ENCODE measurements at regions not wholly inside any gene's neighbourhood (a gene's known extent, or its start where the extent isn't known, plus 50 kb on each side); places are given as distances from the start of the nearest gene placed in this dataset.

GRCh38 chrX:39760930-39761329 is 336.8 kb downstream of the BCOR start:
- no peak for DNase-seq (ENCODE audit: low spot score)
- TF ChIP-seq CTCF (IDR thresholded peaks at IDR 0.05; ENCODE audit: extremely low read depth, missing control alignments) = no peak

- no peak for DNase-seq (ENCODE audit: low spot score)
Measured at GRCh38 chrX:39762266-39762841, 335.4 kb downstream of the BCOR start.

GRCh38 chrX:39764441-39764914 is 333.3 kb downstream of the BCOR start:
- no peak for TF ChIP-seq CTCF (IDR thresholded peaks at IDR 0.05; ENCODE audit: extremely low read depth, missing control alignments)
- DNase-seq (ENCODE audit: low spot score) = no peak

More at GRCh38 chrX:39762266-39762841, 335.4 kb downstream of the BCOR start:
- no peak for TF ChIP-seq CTCF (IDR thresholded peaks at IDR 0.05; ENCODE audit: extremely low read depth, missing control alignments)

GRCh38 chrX:39765327-39765726 is 332.4 kb downstream of the BCOR start:
- DNase-seq (ENCODE audit: low spot score) = no peak
- no peak for TF ChIP-seq CTCF (IDR thresholded peaks at IDR 0.05; ENCODE audit: extremely low read depth, missing control alignments)

- TF ChIP-seq CTCF (IDR thresholded peaks at IDR 0.05; ENCODE audit: extremely low read depth, missing control alignments) = no peak
- no peak for DNase-seq (ENCODE audit: low spot score)
Measured at GRCh38 chrX:39766085-39766726, 331.6 kb downstream of the BCOR start.

GRCh38 chrX:39766855-39767254 is 330.9 kb downstream of the BCOR start:
- no peak for TF ChIP-seq CTCF (IDR thresholded peaks at IDR 0.05; ENCODE audit: extremely low read depth, missing control alignments)
- DNase-seq (ENCODE audit: low spot score) = no peak

- TF ChIP-seq CTCF (IDR thresholded peaks at IDR 0.05; ENCODE audit: extremely low read depth, missing control alignments) = no peak
- DNase-seq (ENCODE audit: low spot score) = no peak
Measured at GRCh38 chrX:39767446-39767845, 330.3 kb downstream of the BCOR start.
